ENCODE measurements at regions not wholly inside any gene's neighbourhood (a gene's known extent, or its start where the extent isn't known, plus 50 kb on each side); places are given as distances from the start of the nearest gene placed in this dataset.

- TF ChIP-seq EP300 (IDR thresholded peaks at IDR 0.05): no peak
- TF ChIP-seq CTCF (IDR thresholded peaks at IDR 0.05): no peak
- no peak for TF ChIP-seq POLR2A (IDR thresholded peaks at IDR 0.05)
These were observed 109.9 kb upstream of the TBL1X start for GRCh38 chrX:9354918-9355317.
